Right lobe of liver (tissue), 6 donors: ENCODE measurements at regions not wholly inside any gene's neighbourhood (a gene's known extent, or its start where the extent isn't known, plus 50 kb on each side); places are given as distances from the start of the nearest gene placed in this dataset.

Source experiments
- ATAC-seq, 4 donors: fragments of 200-7000 bp; cut with Tn5 transposase; one replicate each; pipeline ENCODE4 v1.9.1; 2020; ENCODE audit warnings: mild to moderate bottlenecking in 4 of 4, moderate library complexity in 4 of 4
- DNase-seq, 3 donors: peaks; one replicate each; pipeline ENCODE4 v3.0.0-alpha.2; 2020
- H3K27ac ChIP-seq, 3 donors: fragments of 200-600 bp; one replicate each; pipeline ENCODE4 v1.8.0; 2022
- H3K27me3 ChIP-seq, 2 donors: fragments of 200-600 bp; one replicate each; pipeline ENCODE4 v1.8.0; 2022
- H3K36me3 ChIP-seq, 4 donors: fragments of 200-600 bp; sonication (generic) in 1 of 4; one replicate each; pipeline versions ENCODE4 v1.5.1 to v1.8.0; 2017 to 2022; ENCODE audit warnings: control low read depth in 1 of 4
- H3K4me1 ChIP-seq, 4 donors: fragments of 200-600 bp; sonication (generic) in 1 of 4; one replicate each; pipeline versions ENCODE4 v1.5.1 to v1.8.0; 2017 to 2022; ENCODE audit warnings: control low read depth in 1 of 4
- H3K4me3 ChIP-seq, 3 donors: fragments of 200-600 bp; one replicate each; pipeline ENCODE4 v1.8.0; 2022
- H3K9me3 ChIP-seq, 4 donors: fragments of 200-600 bp; sonication (generic) in 1 of 4; one replicate each; pipeline versions ENCODE4 v1.5.1 to v1.8.0; 2017 to 2022; ENCODE audit warnings: control low read depth in 1 of 4
- POLR2A ChIP-seq: fragments of 450-650 bp; IDR thresholded peaks from one replicate; pipeline ENCODE4 v1.6.1; 2017; ENCODE audit warnings: antibody characterized with exemption, mild to moderate bottlenecking
- WGBS: methylation state at CpG from one replicate; pipeline ENCODE4 v1.1.6; 2018; ENCODE audit warnings: low coverage, low lambda C conversion rate; ENCODE audit not compliant: insufficient coverage; ENCODE audit errors: missing lambda C conversion rate; 5-methylcytosine and 5-hydroxymethylcytosine counted together
- intact Hi-C, 2 donors: fragments of 100-400 bp; cut with DNase I; formaldehyde crosslinking; loops; one replicate each; pipeline versions ENCODE4 v1.11.2 to v1.14.1; 2022
- TF ChIP-seq, protein P1 (sequence below), 4 donors: fragments of 200-600 bp in 3 of 4; fragments of 450-650 bp in 1 of 4; IDR thresholded peaks; one replicate each; pipeline versions ENCODE4 v1.5.1 to v1.8.0; 2016 to 2022; ENCODE audit warnings: antibody characterized with exemption in 4 of 4, mild to moderate bottlenecking in 2 of 4
- donor health status: DM: no; HTN: yes; CAD: no.
- donor health status: DM: no; HTN: no; CAD: no.
- donor health status: DM: no; HTN: no; CAD: no.
- donor health status: DM: no; HTN: yes; CAD: no.
- donor health status: DM: no; HTN: yes; CAD: no.

DNA sequence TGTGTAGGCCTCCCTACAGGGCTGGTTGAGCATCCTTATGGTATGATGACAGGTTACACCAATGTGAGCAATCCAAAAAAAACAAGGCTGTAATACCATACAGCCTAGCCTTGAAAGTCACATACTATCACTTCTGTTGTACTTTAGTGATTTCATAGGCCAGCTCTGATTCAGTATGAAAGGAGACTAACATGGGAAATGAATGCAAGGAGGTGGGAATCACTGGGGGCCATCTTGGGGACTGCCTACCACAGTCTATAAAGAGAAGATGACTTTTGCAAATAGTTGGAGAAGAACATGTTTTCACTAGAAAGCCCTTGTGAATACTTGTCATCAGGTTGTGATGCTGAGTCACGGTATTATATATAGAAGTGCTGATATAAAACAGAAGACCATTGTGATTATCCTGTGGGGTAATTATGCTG lies 270.7 kb downstream of the S1PR1 start:
- WGBS: 77% methylated on average over 1 of the region's 1 CpG
- intact Hi-C loops: no loop called here
- no peaks in the 10 kb centered on the region for H3K4me1 ChIP-seq
- H3K4me3 ChIP-seq: no peak overlapping the region
- H3K9me3 ChIP-seq: no peaks in the 10 kb centered on the region
- no peak for ATAC-seq
- no peak for TF ChIP-seq POLR2A
- TF ChIP-seq, protein P1, sequence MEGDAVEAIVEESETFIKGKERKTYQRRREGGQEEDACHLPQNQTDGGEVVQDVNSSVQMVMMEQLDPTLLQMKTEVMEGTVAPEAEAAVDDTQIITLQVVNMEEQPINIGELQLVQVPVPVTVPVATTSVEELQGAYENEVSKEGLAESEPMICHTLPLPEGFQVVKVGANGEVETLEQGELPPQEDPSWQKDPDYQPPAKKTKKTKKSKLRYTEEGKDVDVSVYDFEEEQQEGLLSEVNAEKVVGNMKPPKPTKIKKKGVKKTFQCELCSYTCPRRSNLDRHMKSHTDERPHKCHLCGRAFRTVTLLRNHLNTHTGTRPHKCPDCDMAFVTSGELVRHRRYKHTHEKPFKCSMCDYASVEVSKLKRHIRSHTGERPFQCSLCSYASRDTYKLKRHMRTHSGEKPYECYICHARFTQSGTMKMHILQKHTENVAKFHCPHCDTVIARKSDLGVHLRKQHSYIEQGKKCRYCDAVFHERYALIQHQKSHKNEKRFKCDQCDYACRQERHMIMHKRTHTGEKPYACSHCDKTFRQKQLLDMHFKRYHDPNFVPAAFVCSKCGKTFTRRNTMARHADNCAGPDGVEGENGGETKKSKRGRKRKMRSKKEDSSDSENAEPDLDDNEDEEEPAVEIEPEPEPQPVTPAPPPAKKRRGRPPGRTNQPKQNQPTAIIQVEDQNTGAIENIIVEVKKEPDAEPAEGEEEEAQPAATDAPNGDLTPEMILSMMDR (IDR thresholded peaks at IDR 0.05): no peak
- no peak for DNase-seq
- H3K36me3 ChIP-seq: no peaks in the 10 kb centered on the region
- H3K27ac ChIP-seq: no peak overlapping the region
- no peaks in the 10 kb centered on the region for H3K27me3 ChIP-seq

DNA sequence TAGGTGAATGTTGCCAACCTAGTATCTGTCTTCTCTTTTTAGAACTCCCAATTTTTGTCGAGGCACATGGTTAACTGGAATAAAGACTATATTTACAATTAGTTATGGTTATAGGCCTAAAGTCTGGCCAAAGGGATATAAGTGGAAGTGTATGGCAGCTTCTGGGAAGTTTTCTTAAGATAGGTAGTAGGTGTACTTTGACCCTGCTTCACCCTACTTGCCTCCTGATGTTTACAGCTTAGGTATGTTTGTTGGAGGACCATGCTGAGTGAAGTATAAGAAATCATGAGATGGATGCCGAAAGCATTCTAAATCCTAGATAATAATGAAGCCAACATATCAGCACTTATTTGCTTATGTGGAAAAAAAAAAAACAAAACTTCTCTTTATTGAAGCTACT lies 272.1 kb downstream of the S1PR1 start:
- H3K27ac ChIP-seq: no peak overlapping the region
- 60% methylated on average over 2 of the region's 2 CpGs for WGBS
- intact Hi-C loops: no loop called here

DNA sequence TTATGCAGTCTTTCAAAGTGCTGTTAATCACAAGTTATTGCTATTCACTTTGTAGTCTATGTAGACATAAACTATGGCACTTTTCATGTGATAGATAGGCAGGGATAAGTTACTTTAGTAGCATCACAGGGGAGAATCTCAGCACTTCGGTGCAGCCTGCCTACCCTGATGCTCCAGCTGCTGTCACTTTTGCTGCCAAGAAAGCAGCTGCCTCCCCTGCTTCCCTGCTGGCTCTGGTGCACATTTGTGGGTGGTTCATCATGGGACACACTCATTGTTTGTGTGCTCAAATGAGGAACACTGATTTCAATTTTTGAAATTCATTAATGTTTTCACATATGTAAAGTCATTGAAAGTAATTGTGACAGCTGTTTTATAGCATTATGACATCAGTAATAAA lies 272.6 kb downstream of the S1PR1 start:
- intact Hi-C loops: no loop called here
- Histone ChIP-seq H3K4me1 (no peaks in the 10 kb centered on the region), H3K4me3 (no peak overlapping the region), H3K36me3 (no peaks in the 10 kb centered on the region), H3K27ac (no peak overlapping the region), H3K9me3 (no peaks in the 10 kb centered on the region), H3K27me3 (peaks cover 0 to 5% of the 10 kb centered on the region in 2 donors)
- 50% methylated on average over 1 of the region's 1 CpG for WGBS
- ATAC-seq (no peak), DNase-seq (no peak)
- TF ChIP-seq POLR2A: no peak
- TF ChIP-seq, protein P1 (IDR thresholded peaks at IDR 0.05): no peak

More for the DNA sequence above, 272.1 kb downstream of the S1PR1 start:
- DNase-seq (no peak), ATAC-seq (no peak)
- TF ChIP-seq, protein P1 (IDR thresholded peaks at IDR 0.05): no peak
- TF ChIP-seq POLR2A: no peak
- H3K27me3 ChIP-seq: peaks cover 0 to 5% of the 10 kb centered on the region in 2 donors
- no peaks in the 10 kb centered on the region for H3K36me3 ChIP-seq
- H3K4me1 ChIP-seq: no peaks in the 10 kb centered on the region
- no peaks in the 10 kb centered on the region for H3K9me3 ChIP-seq
- H3K4me3 ChIP-seq: no peak overlapping the region

DNA sequence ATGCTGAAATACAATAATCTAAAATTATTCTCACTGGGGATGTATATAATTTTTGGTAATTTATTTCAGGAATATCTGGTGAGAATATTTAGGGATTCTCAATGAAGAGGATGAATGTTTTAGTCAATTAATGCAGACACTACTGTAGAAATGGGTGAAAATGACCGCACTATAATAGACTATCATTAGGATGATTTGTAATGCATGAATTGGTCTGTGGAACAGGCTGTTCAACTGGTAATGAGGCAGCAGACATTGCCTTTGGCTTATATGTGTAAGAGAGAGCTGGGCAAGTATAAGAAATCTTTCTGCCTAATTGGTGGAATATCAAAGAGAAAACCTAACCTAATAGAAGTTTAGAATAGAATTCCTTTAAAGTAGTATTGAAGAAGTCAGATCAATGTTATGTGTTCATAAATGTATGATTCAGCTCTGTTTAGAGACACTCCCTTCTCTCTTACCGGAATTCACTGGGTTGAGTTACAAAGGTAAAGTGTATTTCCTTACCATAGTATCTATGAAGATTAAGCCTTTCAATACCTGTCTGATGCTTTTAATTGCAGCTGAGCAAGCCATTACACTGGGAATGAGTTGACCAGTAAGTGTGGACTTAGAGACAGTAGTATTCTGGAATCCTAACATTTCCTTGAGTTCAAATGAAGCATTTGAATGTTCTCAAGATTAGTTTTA lies 274.5 kb downstream of the S1PR1 start:
- Histone ChIP-seq H3K4me1 (no peaks in the 10 kb centered on the region), H3K27me3 (peaks cover 0 to 5% of the 10 kb centered on the region in 2 donors), H3K36me3 (no peaks in the 10 kb centered on the region), H3K9me3 (no peaks in the 10 kb centered on the region), H3K4me3 (no peak overlapping the region), H3K27ac (no peak overlapping the region)
- no peak for ATAC-seq
- DNase-seq: no peak
- WGBS: 73% methylated on average over 2 of the region's 2 CpGs
- intact Hi-C loops: no loop called here
- TF ChIP-seq POLR2A: no peak
- TF ChIP-seq, protein P1 (IDR thresholded peaks at IDR 0.05): no peak
